NCI-H345 treated with DMSO at 0.1 percent for 48 hours (cell line): ENCODE measurements at regions not wholly inside any gene's neighbourhood (a gene's known extent, or its start where the extent isn't known, plus 50 kb on each side); places are given as distances from the start of the nearest gene placed in this dataset.
"Not testable (repeated sequence)": the region's sequence is repeated elsewhere in the genome, so short reads cannot be mapped to it uniquely, and the experiment has no call there.

Experiments used
- DNase-seq: peaks from one replicate; lab custom pipeline; 2025; ENCODE audit not compliant: unreplicated experiment; lab: John Stamatoyannopoulos, UW

DNA sequence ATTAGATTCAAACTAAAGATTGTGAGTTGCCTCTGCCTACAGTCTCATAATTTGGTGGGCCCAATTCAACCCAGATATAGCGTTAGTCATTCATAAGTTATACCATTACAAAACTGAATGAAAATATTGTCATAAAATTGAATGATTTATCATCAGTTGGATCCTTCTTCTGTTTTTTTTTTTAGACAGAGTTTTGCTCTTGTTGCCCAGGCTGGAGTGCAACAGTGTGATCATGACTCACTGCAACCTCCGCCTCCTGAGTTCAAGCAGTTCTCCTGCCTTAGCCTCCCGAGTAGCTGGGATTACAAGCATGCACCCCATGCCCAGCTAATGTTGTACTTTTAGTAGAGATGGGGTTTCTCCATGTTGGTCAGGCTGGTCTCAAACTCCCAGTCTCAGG lies 157.2 kb upstream of the PTBP2 start:
- DNase-seq, result not testable (repeated sequence)

GRCh38 chr1:96565546-96565945 lies 156.0 kb upstream of the PTBP2 start:
- DNase-seq, result no peak

DNA sequence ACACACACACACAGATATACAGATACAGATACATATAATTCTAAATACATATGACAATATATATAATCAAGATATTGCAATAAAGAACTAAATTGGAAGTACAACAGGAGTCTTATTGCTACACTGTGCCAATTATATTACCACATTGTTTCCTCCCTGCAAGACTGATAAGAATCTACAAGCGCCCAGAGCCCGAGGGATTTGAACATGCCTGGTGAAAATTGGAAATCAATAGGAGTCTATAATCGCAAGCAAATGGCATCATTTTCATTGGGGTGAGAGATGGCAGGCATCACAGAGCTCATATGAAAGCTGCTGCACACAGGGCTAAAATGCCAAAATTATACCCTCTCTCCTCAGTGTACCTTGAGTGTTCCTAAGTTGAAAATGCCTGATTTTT lies 152.9 kb upstream of the PTBP2 start:
- no peak for DNase-seq

DNA sequence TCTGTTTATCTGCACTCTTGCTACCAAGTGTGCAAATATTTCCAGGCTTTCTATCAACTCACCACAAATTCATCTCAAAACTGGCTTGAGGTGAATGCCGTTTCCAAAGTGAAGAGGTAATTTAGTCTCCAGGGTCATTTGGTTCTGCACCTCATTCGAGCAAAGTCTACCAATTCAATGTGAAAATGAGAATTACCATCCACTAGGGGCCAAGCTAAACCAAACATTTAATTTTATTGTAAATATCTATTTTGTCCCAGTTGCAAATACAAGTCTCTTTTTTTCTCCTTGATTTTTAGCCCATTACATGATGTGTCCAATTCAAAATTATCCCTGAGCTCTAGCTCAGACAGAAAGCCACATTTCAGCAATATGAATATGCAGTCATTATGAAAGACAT lies 152.3 kb upstream of the PTBP2 start:
- no peak for DNase-seq

DNA sequence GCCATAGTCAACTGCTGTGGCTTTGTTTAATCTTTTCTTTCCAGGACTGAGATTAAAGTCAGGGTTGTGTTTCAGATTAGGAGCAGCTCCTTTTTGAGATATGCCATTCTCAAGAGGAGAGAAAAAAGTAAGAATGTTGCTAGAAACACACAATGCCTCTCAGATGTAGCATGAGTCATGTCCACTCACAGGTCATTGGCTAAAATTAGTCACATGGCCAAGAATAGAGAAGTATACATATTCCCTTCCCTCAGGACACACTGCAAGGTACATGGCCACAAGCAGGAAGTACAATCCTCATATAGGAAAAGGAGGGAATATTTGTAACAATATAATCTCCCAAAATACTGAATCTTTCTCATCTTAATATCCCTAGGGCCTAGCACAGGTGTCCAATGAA lies 141.9 kb upstream of the PTBP2 start:
- DNase-seq, result no peak

DNA sequence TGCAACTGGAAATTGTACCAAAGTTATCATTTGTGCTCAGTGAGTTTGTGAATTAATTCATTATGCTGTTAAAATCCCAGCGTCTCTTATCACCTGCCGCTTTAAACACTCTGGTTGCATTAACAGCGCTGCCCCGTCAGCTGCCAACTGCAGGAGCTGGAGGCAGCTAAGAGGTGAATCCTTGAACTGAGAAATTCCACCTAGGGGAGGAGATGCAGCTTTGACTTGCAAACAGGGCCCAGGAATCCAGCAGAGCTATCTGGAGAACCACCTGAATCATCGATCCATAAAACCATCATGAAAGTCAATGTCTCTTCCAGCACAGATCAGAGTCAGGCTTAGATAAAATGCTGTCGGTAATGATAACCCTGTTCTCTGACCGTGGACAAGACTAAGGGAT lies 140.7 kb upstream of the PTBP2 start:
- no peak for DNase-seq

DNA sequence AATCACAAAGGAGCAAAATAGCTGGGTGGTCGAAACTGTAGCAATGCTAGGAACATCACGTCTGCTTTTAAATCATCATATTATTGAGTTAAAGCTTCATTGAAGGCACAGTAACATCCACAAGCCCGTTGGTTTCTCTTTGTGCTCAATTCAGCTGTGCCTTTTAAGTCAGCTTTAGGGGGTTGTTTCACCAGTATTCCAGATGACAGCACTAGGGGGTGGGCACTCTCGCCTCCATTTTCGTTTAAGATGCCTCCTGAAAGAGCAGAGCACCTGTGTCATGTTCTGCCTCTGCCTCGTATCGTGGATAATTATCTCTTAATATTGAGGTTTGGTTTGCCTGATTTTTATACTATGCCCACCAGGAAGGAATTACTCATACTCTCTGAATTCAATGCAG lies 139.8 kb upstream of the PTBP2 start:
- DNase-seq, result no peak

DNA sequence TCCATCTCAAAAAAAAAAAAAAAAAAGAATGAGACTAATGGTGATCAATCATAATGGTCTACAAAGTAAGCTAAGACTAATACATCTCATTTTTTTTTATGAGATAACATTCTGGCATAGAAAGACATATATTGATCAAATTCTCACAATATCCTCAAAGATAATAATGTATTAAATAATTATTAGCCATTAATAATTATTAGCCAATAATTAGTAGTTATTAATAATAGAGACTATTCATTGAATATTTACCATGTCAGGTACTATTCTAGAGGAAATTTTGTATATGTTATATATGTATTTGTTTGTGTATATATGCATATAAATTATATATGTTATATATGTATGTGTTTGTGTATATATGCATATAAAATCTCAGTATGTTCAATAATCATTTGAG lies 137.7 kb upstream of the PTBP2 start:
- no peak for DNase-seq

GRCh38 chr1:96587222-96587621 lies 134.4 kb upstream of the PTBP2 start:
- DNase-seq, result no peak

DNA sequence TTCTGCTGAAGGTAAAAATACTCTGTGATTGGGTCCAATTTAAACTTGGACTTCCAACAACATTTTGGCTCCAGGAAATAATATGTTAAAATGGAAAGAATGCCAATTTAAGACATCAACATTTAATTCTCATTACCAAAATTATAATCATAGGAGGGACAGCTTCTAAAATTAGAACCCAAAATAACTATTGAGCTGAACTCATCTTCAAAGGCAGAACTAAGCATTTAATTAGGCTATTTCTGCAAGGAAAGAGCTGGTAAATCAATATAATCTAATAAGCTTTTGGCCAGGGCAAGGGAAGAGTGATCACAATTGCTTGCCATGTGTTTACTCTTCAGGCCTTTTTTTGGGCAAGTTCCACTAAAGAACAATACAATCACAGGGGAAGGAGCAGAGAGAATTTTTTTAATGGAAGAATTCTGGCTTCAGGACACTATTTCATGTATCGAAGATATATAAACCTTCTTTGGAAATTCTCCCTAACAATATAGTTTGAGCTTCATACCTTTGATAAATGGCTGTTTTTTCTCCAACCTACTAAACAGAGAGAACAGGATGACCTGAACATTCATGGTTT lies 133.1 kb upstream of the PTBP2 start:
- DNase-seq, result no peak

DNA sequence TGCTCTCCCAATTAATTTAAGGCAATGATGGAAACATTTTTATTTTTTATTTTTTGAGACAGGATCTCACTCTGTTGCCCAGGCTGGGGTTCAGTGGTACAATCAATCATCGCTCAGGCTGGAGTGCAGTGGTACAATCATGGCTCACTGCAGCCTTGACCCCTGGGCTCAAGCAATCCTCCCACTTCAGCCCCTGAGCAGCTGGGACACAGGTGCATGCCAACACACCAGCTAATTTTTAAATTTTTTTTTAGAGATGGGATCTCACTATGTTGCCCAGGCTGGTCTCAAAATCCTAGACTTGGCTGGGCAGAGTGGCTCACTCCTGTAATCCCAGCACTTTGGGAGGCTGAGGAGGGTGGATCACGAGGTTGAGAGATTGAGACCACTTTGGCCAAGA lies 126.1 kb upstream of the PTBP2 start:
- DNase-seq, result not testable (repeated sequence)

DNA sequence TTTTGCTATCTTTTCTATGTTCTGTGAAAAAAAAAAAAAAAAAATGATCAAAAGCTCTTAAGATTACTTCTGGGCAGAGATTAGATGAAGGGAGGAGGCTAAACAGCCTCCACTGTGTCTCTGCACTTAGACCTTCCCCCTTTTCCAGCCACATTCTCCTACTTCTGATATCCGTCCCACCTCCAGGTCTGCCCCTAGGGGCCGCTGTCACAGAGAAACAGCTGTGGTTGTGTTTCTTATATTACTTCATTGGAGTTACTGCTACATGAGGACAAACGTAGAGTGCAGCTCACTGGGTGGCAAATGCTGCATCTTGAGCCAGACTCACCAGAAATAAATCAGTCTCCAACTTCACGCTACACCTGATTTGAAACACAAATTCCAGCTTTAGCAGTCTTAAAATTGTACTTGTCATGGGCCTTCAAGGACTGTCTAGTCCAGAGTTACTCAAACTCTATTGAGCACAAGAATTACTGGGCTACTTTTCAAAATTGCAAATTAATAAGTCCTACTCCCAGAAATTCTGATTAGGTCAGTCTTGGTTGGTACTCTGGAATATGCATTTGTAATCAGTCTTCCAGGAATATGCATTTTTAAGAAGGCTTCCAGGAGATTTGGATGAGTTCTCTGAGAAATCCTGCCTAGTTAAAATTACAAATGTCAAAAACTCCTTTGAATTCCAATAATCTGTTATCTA lies 125.2 kb upstream of the PTBP2 start:
- no peak for DNase-seq

DNA sequence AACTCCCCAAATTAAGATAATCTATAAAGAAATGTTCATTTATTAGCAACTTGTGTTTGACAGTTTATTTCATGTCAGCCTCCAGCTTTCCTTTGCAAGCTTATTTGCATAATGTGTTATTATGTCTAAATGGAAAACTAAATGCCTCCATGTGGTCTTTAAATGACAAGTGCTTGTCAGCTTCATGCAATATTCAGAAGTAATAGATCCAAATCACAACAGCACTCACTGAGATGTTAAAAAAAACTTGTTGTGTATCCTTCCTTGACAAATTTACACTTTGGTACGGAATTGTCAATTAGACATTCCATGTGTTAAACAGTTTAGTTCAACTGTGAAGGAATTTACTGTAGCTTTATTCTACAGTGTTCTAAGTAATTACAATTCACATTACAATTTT lies 124.4 kb upstream of the PTBP2 start:
- DNase-seq, result no peak

DNA sequence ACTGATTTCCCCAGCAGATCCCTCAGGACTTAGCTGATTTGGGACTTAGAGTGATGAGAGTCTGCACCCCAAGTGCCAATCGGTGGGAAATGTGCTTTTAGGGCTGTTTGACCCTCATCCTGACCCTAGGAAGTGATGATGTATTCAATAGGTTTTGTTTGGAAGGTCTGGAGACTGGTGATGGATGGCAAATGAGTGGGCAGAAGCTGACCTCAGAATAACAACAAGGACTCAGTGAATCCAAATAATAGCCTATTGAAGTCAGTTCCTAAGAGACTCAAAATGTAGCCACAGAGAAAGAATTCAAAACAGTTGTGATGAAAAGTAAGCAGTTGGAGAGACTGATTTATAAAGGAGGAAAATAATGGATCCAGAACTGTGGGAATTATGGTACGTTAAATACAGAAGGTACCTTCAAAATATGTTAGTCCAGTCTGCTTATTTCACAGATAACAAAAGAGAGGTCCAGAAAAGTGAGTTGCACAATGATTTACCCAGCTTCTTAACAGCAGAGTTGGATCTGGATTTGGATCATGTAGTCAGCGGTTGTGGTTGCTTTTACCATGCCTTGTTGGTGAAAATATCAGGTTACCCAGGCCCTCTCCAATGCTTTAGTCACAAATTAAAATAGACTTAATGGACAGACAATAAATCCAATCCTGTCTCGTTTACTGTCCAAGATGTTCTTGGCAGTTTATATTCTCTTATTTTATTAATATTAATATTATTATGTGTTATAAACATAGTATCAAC lies 123.0 kb upstream of the PTBP2 start:
- DNase-seq, result no peak

- DNase-seq, result not testable (repeated sequence)
Observed at GRCh38 chr1:96604620-96605019, 117.0 kb upstream of the PTBP2 start.

DNA sequence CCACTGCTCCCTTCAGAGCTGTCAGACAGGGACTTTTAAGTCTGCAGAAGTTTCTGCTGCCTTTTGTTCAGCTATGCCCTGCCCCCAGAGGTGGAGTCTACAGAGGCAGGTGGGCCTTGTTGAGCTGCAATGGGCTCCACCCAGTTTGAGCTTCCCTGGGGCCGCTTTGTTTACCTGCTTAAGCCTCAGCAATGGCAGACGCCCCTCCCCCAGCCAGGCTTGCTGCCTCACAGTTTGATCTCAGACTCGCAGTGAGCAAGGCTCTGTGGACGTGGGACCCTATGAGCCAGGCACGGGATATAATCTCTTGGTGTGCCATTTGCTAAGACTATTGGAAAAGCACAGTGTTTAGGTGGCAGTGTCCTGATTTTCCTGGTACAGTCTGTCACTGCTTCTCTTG lies 104.2 kb upstream of the PTBP2 start:
- DNase-seq, result not testable (repeated sequence)

DNA sequence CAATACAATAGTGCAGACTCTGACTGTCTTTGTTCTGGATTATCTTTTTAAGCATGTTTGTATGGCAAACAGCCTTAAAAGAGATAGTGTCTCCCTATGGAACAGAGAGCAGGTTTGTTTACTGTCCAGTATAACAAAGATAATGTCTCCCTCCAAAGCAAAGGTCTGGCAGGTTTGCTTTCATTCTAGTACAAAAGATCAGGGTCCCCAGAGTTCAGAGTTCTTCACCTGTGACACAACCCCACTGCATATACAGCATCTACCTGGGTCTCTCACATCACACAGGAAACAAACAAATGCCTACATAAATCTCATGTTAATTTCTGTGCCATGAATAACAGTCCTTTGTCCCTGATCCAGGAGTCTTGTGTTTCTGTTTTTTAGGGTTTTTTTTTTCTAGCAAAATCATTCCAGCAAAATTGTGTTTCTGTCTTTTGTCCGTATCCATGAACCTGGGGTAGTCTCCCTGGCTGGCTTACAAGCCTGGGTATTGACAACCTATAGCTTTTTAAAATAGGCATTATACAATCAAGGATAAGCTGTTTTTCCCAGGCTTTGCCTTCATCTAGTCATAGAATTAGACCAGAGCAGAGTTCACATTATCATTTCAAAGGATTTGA lies 89.4 kb upstream of the PTBP2 start:
- DNase-seq, result no peak

GRCh38 chr1:96633695-96634094 lies 87.9 kb upstream of the PTBP2 start:
- DNase-seq, result no peak

GRCh38 chr1:96634883-96635282 lies 86.7 kb upstream of the PTBP2 start:
- no peak for DNase-seq

DNA sequence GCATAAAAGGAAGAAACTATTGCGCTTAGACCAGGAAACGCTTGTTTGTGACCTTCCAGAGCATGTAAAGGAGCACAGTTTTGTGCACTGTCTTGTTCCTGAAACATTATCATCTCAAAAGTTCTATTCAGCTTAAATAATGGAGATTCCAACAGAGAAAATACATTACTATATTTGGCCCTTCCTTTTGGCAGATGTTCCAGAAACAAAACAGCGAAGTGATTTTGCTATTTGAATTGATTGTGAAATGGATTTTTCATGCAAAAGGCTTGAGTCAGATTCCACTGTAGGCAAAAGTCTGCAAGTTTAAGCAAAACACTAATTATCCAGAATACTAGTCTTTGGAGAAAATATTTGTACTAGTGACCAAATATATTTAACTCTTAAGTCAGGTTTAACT lies 80.3 kb upstream of the PTBP2 start:
- DNase-seq, result no peak

DNA sequence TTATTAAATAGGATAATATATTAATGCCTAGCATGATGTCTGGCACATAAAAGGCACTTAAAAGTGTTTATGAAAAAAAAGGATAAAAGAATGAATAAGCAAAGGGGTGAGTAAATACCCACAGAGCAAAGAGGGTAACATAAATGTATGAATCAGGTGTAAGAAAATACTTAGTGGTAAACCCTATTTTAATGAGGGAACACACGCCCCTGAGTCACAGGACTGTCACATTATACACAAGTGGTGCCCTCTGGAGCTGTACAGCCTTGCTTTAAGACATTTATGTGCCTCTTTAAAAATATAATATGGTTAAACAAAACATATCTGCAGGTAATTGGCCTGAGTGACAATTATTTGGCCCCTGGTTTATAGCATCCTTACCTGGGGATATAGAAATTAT lies 78.1 kb upstream of the PTBP2 start:
- DNase-seq, result no peak

GRCh38 chr1:96649301-96649700 lies 72.3 kb upstream of the PTBP2 start:
- no peak for DNase-seq
